ENCODE measurements at regions not wholly inside any gene's neighbourhood (a gene's known extent, or its start where the extent isn't known, plus 50 kb on each side); places are given as distances from the start of the nearest gene placed in this dataset.
A peak's percentile ranks its signal among the peaks of the same experiment; 100 is the strongest.

DNA sequence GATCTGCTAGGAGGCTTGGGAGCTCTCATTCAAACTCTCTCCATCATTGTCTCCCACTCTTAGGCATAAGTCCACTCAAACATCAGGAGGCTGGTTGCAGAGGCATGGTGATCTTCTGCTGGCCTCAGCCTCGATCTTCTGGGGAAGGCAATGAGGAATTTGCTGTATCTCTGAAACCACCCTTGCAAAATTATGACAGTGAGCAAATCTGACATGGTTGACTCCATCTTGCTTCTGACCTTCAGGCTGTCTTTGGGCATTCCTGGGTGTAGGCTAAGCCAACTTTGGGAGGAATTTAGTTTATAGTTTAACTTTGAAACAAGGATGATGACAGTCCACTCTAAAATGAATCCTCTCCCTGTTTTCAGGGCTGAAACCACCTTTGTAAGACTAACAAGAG is 84.1 kb upstream of the ABCC4 start (continued):
- TF ChIP-seq, protein P1, sequence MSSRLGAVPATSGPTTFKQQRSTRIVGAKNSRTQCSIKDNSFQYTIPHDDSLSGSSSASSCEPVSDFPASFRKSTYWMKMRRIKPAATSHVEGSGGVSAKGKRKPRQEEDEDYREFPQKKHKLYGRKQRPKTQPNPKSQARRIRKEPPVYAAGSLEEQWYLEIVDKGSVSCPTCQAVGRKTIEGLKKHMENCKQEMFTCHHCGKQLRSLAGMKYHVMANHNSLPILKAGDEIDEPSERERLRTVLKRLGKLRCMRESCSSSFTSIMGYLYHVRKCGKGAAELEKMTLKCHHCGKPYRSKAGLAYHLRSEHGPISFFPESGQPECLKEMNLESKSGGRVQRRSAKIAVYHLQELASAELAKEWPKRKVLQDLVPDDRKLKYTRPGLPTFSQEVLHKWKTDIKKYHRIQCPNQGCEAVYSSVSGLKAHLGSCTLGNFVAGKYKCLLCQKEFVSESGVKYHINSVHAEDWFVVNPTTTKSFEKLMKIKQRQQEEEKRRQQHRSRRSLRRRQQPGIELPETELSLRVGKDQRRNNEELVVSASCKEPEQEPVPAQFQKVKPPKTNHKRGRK (tag; IDR thresholded peaks at IDR 0.05): no peak
- TF ChIP-seq ZBTB17 (CRISPR knock-in tag; IDR thresholded peaks at IDR 0.05): peak; percentile 52; the same call in 1 of the 2 replicates
- no peak for TF ChIP-seq NR4A1 (CRISPR knock-in tag; IDR thresholded peaks at IDR 0.05)
- peak; percentile 98 for TF ChIP-seq NR4A1 (tag; IDR thresholded peaks at IDR 0.05)
- TF ChIP-seq TAF7 (tag; IDR thresholded peaks at IDR 0.05): peak; percentile 42; the same call in 1 of the 2 replicates
- no peak for TF ChIP-seq MAFF (IDR thresholded peaks at IDR 0.05; ENCODE audit: low read length)
- TF ChIP-seq ZNF583 (CRISPR knock-in tag; IDR thresholded peaks at IDR 0.05): peak; percentile 91
- peak; percentile 64 for TF ChIP-seq CXXC5 (CRISPR knock-in tag; IDR thresholded peaks at IDR 0.05)
- peak; percentile 91 for TF ChIP-seq MEF2D (tag; conservative IDR thresholded peaks at IDR 0.05; ENCODE audit: low read depth)
- TF ChIP-seq, protein P2, sequence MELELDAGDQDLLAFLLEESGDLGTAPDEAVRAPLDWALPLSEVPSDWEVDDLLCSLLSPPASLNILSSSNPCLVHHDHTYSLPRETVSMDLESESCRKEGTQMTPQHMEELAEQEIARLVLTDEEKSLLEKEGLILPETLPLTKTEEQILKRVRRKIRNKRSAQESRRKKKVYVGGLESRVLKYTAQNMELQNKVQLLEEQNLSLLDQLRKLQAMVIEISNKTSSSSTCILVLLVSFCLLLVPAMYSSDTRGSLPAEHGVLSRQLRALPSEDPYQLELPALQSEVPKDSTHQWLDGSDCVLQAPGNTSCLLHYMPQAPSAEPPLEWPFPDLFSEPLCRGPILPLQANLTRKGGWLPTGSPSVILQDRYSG (tag; conservative IDR thresholded peaks at IDR 0.05; ENCODE audit: low read depth): peak; percentile 89
- TF ChIP-seq GTF2A2 (tag; IDR thresholded peaks at IDR 0.05): peak; percentile 76; the same call in 1 of the 2 replicates
- TF ChIP-seq, protein P3, sequence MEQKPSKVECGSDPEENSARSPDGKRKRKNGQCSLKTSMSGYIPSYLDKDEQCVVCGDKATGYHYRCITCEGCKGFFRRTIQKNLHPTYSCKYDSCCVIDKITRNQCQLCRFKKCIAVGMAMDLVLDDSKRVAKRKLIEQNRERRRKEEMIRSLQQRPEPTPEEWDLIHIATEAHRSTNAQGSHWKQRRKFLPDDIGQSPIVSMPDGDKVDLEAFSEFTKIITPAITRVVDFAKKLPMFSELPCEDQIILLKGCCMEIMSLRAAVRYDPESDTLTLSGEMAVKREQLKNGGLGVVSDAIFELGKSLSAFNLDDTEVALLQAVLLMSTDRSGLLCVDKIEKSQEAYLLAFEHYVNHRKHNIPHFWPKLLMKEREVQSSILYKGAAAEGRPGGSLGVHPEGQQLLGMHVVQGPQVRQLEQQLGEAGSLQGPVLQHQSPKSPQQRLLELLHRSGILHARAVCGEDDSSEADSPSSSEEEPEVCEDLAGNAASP (IDR thresholded peaks at IDR 0.05): no peak
- no peak for TF ChIP-seq HIVEP1 (CRISPR knock-in tag; IDR thresholded peaks at IDR 0.05)
- peak; percentile 53 for TF ChIP-seq ETV1 (tag; conservative IDR thresholded peaks at IDR 0.05; ENCODE audit: low read depth)
- TF ChIP-seq NR2C1 (IDR thresholded peaks at IDR 0.05): no peak
- peak; percentile 86 for TF ChIP-seq NR2C1 (tag; IDR thresholded peaks at IDR 0.05)
- TF ChIP-seq MECOM (CRISPR knock-in tag; IDR thresholded peaks at IDR 0.05): peak; percentile 68; the same call in 1 of the 2 replicates
- no peak for TF ChIP-seq NR2C2 (CRISPR knock-in tag; IDR thresholded peaks at IDR 0.05)
- TF ChIP-seq NR2C2 (tag; IDR thresholded peaks at IDR 0.05): peak; percentile 59
- TF ChIP-seq HSF4 (CRISPR knock-in tag; IDR thresholded peaks at IDR 0.05; ENCODE audit: borderline replicate concordance): peak; percentile 71; the same call in 1 of the 2 replicates
- TF ChIP-seq, protein P4, sequence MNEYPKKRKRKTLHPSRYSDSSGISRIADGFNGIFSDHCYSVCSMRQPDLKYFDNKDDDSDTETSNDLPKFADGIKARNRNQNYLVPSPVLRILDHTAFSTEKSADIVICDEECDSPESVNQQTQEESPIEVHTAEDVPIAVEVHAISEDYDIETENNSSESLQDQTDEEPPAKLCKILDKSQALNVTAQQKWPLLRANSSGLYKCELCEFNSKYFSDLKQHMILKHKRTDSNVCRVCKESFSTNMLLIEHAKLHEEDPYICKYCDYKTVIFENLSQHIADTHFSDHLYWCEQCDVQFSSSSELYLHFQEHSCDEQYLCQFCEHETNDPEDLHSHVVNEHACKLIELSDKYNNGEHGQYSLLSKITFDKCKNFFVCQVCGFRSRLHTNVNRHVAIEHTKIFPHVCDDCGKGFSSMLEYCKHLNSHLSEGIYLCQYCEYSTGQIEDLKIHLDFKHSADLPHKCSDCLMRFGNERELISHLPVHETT (CRISPR knock-in tag; conservative IDR thresholded peaks at IDR 0.05 in 1 of 2, IDR thresholded peaks at IDR 0.05 in 1 of 2): 0 out of 4 replicates have a peak, but pooled peaks of 1 of the 2 experiments have one; percentile 26
- TF ChIP-seq ZNF644 (tag; IDR thresholded peaks at IDR 0.05; ENCODE audit: low read depth): peak; percentile 75; the same call in 1 of the 2 replicates
- TF ChIP-seq, protein P5, sequence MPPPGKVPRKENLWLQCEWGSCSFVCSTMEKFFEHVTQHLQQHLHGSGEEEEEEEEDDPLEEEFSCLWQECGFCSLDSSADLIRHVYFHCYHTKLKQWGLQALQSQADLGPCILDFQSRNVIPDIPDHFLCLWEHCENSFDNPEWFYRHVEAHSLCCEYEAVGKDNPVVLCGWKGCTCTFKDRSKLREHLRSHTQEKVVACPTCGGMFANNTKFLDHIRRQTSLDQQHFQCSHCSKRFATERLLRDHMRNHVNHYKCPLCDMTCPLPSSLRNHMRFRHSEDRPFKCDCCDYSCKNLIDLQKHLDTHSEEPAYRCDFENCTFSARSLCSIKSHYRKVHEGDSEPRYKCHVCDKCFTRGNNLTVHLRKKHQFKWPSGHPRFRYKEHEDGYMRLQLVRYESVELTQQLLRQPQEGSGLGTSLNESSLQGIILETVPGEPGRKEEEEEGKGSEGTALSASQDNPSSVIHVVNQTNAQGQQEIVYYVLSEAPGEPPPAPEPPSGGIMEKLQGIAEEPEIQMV (tag; conservative IDR thresholded peaks at IDR 0.05; ENCODE audit: low read depth): peak; percentile 88
- TF ChIP-seq ZNF584 (CRISPR knock-in tag; IDR thresholded peaks at IDR 0.05; ENCODE audit: low read depth): peak; percentile 52; the same call in 1 of the 2 replicates
